ENCODE measurements at regions not wholly inside any gene's neighbourhood (a gene's known extent, or its start where the extent isn't known, plus 50 kb on each side); places are given as distances from the start of the nearest gene placed in this dataset.

DNA sequence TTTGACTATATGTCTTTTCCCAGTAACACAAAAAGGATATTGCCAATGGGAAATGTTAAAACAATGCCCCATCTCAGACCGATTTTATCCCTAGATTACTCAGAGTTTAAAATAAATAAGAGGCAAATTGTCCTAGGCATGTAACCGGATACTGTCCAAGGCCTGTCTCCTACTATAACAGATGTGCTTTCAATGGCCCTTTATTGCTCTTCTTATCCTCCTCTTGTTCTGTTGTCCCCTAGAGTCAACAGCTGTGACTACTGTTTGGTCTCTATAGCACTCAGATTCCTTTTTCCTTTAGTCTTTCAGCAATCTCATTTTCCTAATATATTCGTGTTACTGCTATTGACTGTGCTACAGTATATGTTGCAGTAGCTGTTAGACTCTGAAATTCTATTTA lies 66.8 kb upstream of the PLS3 start:
- Histone ChIP-seq H3K27ac (no peak overlapping the region), H3K36me3 (no peaks in the 10 kb centered on the region), H3K27me3 (peaks cover 0 to 4% (median 0%) of the 10 kb centered on the region in 4 donors), H3K9me3 (no peaks in the 10 kb centered on the region), H3K4me1 (no peaks in the 10 kb centered on the region), H3K4me3 (no peak overlapping the region)
- TF ChIP-seq, protein P1, sequence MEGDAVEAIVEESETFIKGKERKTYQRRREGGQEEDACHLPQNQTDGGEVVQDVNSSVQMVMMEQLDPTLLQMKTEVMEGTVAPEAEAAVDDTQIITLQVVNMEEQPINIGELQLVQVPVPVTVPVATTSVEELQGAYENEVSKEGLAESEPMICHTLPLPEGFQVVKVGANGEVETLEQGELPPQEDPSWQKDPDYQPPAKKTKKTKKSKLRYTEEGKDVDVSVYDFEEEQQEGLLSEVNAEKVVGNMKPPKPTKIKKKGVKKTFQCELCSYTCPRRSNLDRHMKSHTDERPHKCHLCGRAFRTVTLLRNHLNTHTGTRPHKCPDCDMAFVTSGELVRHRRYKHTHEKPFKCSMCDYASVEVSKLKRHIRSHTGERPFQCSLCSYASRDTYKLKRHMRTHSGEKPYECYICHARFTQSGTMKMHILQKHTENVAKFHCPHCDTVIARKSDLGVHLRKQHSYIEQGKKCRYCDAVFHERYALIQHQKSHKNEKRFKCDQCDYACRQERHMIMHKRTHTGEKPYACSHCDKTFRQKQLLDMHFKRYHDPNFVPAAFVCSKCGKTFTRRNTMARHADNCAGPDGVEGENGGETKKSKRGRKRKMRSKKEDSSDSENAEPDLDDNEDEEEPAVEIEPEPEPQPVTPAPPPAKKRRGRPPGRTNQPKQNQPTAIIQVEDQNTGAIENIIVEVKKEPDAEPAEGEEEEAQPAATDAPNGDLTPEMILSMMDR (IDR thresholded peaks at IDR 0.05), result no peak
- DNase-seq, result no peak
- WGBS, 2 donors, result 36 to 37% methylated on average over 3 of the region's 3 CpGs
- intact Hi-C loops (cut with DNase I), result no loop called here

DNA sequence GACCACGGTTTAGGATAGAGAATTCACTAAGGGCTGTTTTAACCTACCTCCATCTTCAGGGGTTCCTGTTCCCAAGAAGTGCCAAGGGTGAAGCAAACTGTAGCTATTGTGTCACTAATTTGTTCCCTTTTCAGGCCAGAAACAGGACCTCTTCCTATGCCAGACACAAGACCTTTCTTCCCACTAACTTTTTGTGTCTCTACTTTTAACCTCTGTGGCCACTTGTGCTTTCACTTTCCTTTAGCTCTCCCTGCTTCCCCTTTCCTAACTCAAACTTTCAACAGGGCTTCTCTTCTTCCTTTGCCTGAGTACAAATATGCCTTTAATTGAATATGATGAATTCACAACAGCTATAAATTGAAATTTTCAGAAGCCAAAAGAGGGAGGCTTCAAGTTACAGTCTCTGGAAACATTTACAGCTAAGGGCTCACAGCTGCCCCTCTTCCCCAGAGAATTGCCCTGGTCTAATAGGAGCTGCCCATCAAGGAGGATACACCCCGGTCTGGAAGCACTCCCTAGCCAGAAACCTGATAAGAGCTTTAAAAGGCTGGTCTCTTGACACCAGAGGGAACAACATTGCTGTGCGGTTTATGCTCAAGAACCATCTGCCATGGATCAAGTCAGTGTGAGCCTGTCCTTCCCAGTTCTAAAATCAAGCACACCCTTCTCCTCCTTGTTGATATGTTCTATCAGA lies 61.7 kb upstream of the PLS3 start:
- TF ChIP-seq POLR2A (IDR thresholded peaks at IDR 0.05), result no peak
- TF ChIP-seq, protein P1 (IDR thresholded peaks at IDR 0.05), result no peak
- no peak overlapping the region for H3K4me3 ChIP-seq
- DNase-seq, result no peak
- peaks cover 0 to 4% (median 0%) of the 10 kb centered on the region in 4 donors for H3K27me3 ChIP-seq
- no peaks in the 10 kb centered on the region for H3K9me3 ChIP-seq
- whole genome bisulfite sequencing, 2 donors, result 67 to 83% methylated on average over 2 to 3 of the region's 3 CpGs
- no peaks in the 10 kb centered on the region for H3K36me3 ChIP-seq
- no peaks in the 10 kb centered on the region for H3K4me1 ChIP-seq
- intact Hi-C loops (cut with DNase I), result no loop called here
- no peak overlapping the region for H3K27ac ChIP-seq

DNA sequence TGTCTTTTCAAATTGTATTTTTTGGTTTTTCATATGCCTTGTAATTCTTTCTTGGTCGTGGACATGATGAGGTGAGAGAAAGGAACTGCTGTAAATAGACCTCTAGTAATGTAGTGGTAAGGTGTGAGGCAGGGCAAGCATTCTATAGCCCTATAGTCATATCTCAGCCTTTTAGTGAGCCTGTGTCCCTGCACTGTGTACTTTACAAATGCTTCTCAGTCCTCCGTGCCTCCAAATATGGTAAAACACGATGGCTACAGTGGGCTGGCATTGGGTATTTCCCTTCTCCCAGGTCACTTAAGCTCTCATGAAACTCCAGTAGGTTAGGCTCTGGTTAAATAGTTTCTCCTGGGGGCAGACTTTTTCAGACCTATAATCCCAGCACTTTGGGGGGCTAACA lies 57.9 kb upstream of the PLS3 start:
- H3K4me1 ChIP-seq, result no peaks in the 10 kb centered on the region
- intact Hi-C loops (cut with DNase I), result no loop called here
- H3K27me3 ChIP-seq, result no peaks in the 10 kb centered on the region
- no peak overlapping the region for H3K27ac ChIP-seq
- H3K4me3 ChIP-seq, result no peak overlapping the region
- H3K36me3 ChIP-seq, result no peaks in the 10 kb centered on the region
- no peaks in the 10 kb centered on the region for H3K9me3 ChIP-seq
- DNase-seq, result no peak
- TF ChIP-seq, protein P1 (IDR thresholded peaks at IDR 0.05), result no peak
- TF ChIP-seq POLR2A (IDR thresholded peaks at IDR 0.05), result no peak
- 51 to 57% methylated on average over 1 to 3 of the region's 3 CpGs for WGBS, 2 donors

DNA sequence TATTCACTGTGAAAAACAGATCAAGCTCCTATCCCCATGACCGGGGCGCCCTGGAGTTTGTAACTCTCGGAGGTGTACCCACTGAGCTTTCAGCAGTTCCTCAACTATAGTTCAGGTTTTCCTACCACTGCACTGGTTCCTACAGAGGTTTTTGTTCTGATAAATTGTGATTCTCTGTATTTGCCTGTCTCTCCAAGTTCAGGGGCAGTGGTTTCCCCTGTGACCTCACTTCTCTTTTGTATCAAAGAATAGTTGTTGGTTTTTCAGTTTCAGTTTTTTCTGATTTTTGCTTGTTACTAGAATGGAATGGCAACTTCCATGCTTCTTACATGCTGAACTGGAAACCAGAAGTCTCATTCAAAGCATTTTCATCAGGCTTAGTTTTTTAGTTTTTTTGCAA lies 56.8 kb upstream of the PLS3 start:
- WGBS, 2 donors, result 79 to 93% methylated on average over 3 of the region's 3 CpGs
- no peak overlapping the region for H3K27ac ChIP-seq
- no peaks in the 10 kb centered on the region for H3K27me3 ChIP-seq
- no peak for DNase-seq
- H3K4me3 ChIP-seq, result no peak overlapping the region
- H3K9me3 ChIP-seq, result no peaks in the 10 kb centered on the region
- TF ChIP-seq POLR2A (IDR thresholded peaks at IDR 0.05), result no peak
- TF ChIP-seq, protein P1 (IDR thresholded peaks at IDR 0.05), result no peak
- intact Hi-C loops (cut with DNase I), result no loop called here
- H3K4me1 ChIP-seq, result no peaks in the 10 kb centered on the region
- no peaks in the 10 kb centered on the region for H3K36me3 ChIP-seq

Data from esophagus squamous epithelium (tissue), 5 donors.